Femur (tissue), 1 donor: ENCODE measurements at regions not wholly inside any gene's neighbourhood (a gene's known extent, or its start where the extent isn't known, plus 50 kb on each side); places are given as distances from the start of the nearest gene placed in this dataset.
"Not testable (repeated sequence)": the region's sequence is repeated elsewhere in the genome, so short reads cannot be mapped to it uniquely, and the experiment has no call there.

ENCODE experiments used
- DNase-seq: peaks from one replicate; pipeline ENCODE4 v3.0.0-alpha.2; 2017

DNA sequence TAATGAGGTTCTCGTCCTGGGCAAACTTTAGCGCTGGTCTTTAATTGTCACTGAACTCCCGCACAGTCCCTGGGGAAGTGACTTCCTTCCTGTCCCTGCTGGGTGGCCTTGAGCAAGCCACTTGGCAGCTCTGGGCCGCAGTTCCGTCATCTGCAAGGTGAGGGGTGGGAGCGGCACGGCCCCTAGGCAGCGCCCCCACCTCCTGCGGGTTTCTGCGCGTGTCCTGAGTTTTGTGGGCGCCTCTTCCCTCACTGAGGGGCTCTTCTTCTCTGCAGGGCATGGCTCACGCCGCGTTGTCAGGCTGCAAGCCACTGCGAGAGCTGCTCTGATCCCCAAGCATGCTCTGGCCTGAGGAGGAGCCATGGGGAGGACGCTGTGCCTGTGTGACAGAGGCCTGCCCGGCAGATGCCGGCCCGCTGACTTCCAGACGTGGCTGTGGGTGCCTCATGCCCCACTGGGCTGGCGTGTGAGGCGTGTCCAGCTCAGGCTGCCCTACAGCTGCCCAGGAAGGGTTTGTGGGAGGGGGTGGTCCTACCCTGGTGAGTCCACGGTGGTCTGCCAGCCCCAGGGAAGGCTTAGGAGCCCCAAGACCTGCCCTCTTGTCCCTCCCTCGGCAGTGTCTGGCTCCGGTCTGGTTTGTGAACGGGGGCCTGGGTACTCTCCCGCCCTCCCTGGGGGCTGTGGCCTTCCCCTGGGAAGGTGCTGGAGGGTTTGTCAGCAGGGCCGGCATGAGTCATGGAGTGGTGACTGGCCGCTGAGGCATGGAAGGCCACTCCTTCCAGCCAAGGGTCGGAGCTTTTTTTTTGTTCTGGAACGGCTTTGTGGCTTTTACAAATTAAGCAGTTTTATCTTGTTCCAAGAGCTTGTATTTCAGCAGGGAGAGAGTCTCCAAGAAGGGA is 182.0 kb downstream of the SEC14L1 start:
- DNase-seq: peak; percentile 87

DNA sequence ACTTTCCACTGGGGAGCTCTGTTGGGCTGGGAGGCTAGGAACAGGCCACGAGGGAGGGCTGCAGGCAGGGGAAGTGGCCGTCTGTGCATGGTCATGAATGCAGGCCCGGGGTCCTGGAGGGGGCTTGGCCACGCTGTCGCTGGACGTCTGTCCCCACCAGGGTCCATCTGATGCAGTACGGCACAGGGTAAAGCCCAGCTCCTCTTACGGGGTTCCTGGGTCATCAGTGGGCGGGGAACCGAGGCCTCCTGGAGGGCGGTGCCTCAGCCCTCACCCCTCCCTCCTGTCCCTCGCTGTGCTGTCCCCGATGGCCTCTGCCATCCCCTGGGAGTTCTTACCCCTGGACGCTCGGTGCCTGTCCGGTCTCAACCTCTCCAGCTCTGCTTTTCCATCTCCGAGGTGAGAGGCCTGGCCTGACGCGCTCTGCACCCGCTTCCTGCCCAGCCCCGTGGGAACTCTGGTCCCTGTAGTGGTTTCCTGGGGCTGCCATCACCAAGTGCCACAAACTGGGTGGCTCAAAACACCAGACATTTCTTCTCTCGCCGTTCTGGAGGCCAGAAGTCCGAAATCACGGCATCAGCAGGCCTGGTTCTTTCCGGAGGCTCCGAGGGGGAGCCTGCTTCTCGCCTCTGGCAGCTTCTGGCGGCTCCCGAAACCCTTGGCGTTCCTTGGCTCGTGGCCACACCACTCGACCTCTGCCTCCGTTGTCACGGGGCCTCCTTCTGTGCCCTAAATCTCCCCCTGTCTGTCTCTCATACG is 182.8 kb downstream of the SEC14L1 start:
- peak; percentile 44 for DNase-seq

DNA sequence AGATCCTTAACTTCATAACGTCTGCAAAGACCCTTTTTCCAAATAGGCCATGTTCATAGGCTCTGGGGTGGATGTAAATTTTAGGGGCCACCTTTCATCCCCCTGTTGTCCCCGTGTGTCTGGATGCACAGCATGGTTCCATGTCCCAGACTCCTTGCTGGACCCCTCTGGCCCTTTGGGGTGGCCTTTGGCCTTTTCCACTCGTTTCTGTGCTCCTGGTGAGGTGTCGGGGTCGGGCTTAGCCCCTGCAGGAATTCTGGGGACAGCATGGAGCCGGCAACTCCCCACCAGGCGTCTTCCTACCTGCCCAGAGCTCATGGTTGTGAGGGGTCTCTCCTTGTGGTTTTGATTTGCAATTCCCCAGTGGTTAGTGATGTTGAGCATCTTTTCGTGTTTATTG is 183.5 kb downstream of the SEC14L1 start:
- peak; percentile 27 for DNase-seq

DNA sequence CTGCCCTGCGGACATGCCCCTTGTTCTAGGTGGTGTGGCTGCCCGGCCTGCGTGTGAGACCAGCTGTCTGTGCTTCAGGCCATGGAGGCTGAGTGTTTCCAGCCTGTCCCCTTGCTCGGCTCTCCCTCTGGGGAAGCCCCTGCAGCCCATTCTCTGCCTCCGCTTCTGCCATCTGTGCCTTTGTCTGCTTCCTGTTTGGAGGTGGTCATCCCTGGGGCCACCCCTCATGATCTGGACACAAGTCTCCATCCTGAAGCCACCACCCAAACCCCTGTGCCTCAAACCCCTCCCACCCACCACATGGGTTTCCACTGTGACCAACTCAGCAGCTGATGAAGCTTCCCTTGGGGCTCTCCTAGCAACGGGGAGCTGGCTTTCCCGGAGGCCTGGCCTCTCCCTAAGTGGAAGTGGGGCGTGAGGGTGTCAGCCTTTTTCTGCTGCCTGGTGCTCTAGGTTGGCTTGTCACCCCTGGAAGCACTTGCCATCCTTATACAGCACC is 184.9 kb downstream of the SEC14L1 start:
- no peak for DNase-seq

DNA sequence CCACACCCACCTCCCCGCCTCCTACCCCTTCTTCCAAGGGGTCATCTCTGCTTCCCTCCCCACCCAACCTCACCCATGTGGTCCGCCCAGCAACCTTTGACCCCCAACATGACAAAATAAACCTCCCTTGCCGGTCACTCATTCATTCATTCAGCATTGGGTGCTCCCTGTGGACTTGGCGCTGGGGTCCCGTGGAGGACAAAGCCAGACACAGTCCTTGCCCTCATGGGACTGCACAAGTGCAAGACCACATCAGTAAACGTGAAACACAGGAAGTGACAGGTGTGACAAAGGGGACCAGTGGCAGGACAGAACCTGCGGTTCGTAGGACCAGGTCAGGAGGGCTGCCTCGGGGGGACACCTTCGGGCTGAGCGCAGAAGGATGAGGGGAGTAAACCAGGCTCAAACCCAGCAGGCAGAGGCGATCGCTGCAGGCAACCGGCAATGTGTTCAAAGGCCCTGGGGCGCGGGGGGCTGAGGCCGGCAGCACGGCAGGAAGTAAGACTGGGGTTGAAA is 185.4 kb downstream of the SEC14L1 start:
- DNase-seq: peak; percentile 23

DNA sequence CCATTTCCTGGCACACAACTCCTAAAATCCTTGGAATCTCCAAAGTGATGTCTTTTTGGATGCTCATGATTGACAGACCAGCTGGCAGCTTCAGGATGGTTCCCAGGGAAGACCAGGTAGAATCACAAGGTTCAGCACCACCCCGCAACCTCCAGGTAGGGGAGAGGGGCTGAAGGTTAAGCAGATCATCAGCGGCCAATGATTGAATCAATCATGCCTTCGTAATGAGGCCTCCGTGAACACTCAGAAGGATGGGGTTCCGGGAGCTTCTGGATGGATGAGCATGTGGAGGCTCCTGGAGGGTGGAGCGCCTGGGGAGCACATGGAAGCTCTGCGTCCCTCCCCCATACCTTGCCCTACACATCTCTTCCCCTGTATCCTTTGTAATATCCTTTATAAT is 185.9 kb downstream of the SEC14L1 start:
- no peak for DNase-seq

DNA sequence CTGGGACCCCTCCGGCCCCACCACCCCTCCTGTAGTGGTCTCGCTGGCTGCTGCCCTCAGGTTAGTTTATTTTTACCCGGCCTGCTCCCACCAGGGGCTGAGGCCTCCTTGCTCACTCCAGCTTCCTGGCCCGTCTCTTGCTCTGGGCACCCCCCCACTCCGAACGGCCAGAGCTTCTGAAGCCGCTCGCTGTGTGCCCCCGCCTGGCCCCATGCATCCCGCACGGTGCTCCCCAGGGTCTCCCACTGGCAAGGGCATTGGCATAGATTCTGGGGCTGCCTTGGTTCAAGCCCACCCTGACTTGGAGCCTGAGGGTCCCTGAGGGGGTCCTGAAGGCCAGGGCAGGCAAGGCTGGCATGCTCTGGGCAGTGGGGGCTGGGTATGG is 186.4 kb downstream of the SEC14L1 start:
- DNase-seq: peak; percentile 33

DNA sequence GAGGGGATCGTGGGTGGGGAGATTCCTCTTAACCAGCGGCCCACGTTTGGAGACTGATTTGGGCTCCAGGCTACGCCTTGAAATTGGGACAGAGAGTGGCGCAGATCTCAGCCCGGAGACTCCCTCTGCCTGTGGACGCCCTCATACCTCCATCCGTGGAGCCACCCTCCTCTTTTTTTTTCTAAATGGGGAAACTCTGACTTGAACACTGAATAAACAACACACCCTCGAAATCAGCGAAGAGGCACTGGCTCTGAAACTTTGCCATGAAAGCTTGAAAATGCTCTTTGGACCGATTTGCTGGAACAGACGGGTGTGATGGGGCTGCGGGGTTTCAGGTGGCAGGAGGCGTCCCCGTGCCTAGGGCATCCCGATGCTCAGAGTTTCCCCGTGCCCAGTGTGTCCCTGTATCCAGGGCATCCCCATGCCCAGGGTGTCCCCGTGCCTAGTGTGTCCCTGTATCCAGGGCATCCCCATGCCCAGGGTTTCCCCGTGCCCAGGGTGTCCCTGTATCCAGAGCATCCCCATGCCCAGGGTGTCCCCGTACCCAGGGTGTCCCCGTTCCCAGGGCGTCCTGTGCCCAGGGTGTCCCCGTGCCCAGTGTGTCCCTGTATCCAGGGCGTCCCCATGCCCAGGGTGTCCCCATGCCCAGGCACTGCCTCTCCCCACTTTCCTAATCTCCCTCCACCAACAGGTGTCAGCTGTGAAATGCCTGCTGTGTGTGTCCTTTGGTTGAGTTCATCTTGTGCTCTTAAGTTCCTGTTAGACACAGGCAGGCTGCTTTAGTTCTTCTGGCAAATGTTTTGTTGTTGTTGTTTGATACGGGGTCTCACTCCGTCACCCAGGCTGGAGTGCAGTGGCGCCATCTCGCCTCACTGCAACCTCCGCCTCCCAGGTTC is 187.0 kb downstream of the SEC14L1 start:
- no peak for DNase-seq

DNA sequence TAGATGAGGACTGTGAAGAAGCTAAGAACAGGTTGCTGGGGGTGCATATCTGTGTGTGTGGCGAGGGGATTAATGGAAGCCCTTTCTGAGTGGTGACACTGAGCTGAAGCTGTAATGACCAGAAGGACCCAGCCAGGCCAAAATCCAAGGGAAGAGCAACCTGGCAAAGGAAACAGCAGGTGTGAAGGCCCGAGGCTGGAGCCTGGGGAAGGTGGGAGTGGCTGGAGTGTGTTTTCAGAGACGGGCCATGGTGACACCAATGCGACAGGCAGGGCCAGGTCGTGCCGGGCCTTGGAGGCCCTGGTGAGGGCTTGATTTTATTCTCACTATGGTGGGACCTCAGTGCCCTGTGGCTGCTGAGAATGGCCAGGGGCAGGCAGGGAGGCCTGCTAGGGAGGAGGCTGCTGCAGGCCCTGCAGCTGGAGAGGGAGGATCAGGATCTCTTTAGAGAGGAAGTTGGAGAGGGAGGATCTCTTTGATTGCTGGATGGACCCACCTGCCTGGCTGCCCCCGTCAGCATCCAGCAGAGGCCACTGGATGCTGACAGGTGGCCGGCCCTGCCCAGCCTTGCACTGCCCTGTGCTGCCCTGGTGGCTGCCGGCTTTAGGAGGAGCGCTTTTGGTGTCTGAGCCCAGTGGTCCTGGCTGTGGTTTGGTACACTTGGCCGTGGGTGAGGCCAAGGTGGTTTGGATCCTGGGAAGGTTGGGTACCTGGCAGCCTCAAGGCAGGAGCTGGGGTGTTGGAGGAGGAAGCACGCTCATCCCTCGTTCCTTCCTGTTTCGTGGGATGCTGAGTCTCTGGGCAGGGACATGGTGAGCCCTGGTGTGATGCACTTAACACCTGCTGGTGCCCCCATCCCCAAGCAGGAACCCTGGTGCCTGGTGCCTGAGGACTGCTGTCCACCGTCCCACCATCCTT is 188.3 kb downstream of the SEC14L1 start:
- DNase-seq: no peak

DNA sequence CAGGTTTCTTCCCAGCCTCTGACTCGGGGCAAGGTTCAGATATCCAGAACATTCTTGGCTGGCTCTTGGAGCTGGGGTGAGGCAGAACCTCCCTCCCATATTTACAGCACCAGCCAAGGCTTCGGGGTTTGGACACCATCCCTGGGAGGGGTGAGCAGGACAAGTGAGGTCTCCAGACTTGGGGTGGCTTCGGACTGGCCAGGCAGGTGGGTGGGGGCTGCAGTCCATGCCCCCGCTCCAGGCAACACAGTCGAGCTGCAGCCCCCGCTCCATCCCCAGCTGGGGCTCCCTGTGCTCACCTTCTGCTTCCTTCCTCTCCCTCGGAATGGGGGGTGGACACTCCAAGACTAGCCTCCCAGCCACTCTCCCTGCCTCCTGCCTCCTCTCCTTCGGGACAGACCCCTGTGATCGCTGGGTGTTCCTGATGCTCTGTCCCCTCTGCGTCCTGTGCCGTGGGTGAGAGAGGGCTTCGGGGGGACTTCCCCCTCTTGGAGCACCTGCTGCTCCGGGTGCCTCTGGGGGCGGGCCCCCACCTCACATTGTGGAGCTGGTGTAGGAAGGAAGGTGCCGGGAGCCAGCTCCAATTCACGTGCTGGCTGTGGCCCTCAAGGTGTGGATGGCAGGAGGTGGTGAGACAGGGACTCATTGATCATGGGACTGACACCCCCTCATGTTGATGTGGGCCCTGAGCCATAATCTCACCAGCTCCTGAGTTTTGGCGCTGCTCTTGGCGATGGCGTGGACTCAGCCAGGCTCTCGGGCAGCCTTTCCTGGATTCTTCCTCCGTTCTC is 189.2 kb downstream of the SEC14L1 start:
- DNase-seq: no peak

DNA sequence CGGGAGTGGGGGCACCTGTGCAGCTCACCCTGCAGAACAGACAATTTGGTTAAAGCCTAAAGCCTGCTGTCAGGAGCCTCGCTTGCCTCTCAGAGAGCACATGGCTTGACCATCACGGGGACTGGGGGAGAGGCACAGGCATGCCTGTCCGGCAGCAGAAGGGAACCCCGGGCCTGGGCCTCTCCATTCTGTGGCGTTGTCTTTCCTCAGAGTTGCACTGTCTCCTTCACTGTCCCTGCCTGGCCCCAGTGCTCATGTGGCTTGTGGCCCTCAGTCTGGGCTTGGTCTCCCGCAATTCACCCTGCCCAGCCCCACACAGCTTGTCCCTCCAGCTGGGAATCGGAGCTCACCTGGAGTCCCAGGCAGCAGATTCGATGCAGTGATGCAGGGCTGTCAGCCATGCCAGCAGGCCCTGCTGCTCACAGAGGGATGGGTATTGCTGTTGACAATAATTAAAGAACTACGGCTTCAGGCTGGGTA is 189.9 kb downstream of the SEC14L1 start:
- DNase-seq: no peak

DNA sequence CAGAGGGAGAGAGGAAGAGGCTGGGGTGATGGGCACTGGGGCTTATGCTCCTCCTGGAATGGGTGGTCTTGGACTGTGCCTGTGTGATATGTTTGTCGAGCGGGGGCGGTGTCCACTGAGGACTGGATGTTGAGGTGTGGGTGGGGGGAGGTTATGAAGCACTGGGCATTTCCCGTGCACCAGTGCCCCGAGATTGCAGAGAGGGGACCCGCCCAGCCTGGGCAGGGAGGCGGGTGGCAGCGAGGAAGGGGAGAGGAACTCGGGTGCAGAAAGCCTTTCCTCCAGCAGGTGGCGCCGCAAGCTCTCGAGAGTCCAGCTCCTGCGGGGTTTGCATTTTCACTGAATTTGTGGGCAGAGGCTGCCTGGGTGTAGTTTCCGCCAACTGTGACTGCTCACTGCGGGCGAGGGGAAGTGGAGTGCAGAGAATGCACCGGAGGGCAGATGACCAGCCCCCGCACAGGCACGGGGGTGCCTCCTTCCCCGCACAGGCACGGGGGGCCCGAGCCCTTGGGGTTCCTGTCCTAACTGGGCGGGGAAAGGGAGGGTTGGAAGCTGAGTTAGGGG is 190.6 kb downstream of the SEC14L1 start:
- peak; percentile 94 for DNase-seq

DNA sequence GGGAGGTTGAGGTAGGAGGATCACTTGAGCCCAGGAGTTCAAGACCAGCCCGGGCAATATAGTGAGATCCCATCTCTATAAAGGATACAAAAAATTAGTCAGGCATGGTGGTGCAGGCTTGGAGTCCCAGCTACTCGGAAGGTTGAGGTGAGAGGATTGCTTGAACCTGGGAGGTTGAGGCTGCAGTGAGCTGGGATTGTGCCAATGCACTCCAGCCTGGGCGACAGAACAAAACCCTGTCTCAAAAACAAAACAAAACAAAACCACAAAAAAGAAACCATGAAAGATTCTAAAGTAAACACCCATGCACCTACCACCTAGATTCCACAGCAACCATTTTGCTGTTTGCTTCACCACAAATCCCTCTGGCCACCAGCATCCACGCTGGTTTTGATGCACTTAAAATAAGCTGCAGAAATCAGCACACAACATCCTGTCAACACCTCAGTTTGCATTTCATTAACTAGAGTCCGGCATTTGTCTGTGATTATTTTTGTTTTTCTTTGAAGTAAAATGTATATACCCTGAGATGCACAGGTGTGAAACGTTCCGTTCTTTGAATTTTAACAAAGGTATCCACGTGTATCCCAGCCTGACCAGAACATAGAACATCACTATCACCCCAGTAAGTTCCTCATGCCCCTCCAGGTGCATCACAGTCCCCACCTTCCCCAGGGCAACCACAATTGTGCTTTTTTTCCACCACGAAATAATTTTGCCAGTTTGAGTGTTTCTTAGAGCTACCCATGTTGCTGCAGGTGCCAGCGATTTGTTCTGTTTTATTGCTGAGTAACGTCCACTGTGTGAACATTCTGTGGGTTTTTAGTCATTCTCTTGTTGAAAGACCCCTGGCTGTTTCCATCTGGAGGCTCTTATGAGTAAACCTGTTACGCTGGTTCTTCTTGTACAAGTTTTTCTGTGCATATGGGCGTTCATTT is 191.5 kb downstream of the SEC14L1 start:
- no peak for DNase-seq

DNA sequence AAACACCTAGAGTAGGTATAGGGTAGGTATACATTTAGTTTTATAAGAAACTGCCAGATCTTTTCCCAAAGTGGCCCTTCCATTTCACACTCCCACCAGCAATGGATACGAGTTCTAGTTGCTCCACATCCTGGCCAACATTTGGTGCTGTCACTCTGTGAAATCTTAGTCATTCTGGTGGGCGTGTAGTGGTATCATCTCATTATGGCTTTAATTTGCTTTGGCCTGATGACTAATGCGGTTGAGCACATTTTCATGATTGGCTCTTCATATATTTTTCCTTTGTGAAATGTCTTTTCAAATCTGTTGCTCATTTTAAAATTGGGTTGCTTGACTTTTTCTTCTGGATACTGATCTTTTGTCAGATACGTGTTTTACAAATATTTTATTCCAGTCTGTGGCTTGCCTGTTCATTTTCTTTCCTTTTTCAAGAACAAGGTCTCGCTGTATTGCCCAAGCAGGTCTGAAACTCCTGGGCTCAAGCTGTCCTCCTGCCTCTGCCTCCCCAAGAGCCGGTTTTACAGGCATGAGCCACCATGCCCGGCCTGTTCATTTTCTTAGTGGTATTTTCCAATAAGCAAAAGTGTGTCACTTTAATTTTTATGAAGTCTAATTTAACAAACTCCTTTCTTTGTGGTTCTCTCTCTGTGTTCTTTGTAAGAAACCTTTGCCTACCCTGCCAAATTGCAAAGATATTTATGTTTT is 192.4 kb downstream of the SEC14L1 start:
- no peak for DNase-seq

DNA sequence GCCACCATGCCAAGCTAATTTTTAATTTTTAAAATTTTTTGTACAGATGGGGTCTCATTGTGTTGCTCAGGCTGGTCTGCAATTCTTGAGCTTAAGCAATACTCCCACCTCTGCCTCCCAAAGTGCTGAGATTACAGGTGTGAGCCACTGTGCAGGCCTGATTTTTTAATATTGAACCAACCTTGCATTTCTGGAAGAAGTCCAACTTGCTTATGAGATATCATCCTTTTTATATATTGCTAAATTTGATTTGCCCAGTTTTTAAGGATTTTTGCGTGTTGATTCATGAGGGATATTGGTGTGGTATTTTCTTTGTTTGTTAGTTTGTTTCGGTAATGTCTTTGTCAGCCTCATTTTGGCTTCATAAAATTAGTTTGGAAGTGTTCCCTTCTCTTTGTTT is 196.4 kb downstream of the SEC14L1 start:
- DNase-seq: no peak

DNA sequence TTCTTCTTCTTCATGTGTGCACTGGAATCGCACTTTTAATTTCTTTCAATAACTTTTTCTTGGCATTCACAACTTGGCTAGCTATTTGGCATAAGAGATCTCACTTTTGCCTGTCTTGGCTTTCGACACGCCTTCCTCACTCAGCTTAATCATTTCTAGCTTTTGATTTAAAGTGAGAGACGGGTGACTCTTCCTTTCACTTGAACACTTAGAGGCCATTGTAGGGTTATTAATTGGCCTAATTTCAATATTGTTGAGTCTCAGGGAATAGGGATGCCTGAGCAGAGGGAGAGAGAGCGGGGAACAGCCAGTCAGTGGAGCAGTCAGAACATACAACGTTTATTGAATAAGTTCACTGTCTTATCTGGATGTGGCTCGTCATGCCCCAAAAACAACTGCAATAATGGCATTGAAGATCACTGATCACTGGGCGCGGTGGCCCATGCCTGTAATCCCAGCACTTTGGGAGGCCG is 200.3 kb downstream of the SEC14L1 start:
- no peak for DNase-seq

DNA sequence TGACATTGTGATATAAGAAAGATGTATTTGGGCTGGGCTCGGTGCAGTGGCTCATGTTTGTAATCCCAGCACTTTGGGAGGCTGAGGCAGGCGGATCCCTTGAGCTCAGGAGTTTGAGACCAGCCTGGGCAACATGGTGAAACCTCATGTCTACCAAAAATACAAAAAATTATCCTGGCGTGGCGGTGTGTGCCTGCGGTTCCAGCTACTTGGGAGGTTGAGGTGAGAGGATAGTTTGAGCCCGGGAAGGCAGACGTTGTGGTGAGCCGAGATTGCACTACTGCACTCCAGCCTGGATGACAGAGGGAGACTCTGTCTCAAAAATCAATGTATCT is 201.9 kb downstream of the SEC14L1 start:
- DNase-seq: not testable (repeated sequence)
